ENCODE measurements at regions not wholly inside any gene's neighbourhood (a gene's known extent, or its start where the extent isn't known, plus 50 kb on each side); places are given as distances from the start of the nearest gene placed in this dataset.

DNA sequence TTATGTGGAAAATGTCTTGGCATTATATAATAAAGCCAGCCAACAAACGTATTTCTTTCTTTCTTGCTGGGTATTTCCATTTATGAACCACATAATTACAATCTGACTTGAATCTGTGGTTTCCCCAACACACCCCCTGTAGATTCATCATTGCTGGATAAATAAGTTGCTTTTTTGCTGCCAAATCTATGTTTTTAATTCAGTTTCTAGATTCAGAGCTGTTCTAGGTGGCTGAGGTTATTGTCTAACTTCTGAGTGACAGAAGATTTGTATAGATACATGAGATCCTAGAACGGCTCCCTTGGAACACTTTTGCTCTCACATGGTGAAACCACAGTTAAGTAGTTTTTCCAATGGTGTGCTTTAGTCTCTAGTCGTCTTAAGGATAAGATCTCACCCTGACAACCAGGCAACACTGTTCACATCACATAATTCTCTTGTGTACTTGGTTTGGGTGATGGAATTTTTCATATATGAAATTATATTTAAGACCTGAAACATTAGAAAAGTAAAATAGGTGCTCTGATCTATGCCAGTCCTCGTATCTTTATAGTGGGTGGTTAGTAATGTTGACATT lies 239.1 kb downstream of the KLF12 start:
- no peak for DNase-seq (ENCODE audit: low spot score)

DNA sequence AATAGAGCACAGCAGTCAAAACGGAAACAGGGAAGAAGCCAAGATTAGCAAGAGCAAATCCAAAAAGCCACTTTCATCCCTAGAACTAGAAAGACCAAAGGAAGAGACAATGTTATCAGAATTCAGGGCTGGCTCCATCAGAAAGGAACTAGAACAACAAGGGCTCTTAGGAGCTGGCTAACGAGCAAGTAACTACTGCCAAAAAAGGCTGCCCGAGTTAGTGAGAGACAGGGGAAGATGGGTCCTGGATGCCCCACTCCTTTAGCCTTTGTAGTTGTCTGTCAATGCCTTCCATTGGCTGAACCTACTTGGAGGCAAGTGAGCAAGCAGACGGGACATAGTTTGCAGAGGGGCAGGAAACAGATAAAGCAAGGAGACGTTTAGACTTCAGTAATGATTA lies 240.4 kb downstream of the KLF12 start:
- DNase-seq (ENCODE audit: low spot score): no peak

DNA sequence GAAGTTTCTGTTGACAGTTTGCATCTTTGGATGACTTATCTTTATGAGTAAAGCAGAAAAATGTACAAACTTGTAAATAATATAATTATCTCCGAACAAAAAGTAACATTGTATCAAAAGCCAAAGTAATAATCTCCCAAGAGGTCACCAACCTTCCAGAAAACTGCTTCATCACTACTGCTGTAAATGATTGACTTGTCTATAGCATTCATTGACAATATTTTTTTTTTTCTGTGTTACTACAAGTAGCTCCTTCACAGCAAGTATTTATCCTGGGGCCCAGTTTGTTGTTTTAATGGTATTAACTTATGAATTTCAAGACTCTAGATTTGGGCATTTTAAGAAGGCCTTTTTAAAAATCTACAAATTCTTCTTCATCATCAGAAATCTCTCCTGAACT lies 242.4 kb downstream of the KLF12 start:
- no peak for DNase-seq (ENCODE audit: low spot score)

DNA sequence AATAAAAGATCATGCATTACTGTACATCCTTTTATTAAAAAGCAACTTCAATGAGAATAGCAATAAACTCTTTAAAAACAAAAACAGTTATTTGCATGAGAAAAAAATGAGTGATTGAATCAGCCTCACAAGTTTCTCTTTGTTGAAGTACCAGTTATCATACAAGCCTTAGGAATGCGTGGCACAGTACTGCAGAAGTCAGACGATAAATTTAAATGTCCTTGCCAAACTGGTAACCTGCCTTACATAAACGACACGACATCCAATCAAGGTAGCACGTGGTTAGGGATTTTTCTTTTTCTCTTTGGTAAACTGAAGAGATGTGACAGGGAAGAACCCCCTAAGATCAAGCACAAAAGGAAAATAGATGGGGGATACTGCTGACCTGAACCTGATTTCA lies 251.0 kb downstream of the KLF12 start:
- no peak for DNase-seq (ENCODE audit: low spot score)

DNA sequence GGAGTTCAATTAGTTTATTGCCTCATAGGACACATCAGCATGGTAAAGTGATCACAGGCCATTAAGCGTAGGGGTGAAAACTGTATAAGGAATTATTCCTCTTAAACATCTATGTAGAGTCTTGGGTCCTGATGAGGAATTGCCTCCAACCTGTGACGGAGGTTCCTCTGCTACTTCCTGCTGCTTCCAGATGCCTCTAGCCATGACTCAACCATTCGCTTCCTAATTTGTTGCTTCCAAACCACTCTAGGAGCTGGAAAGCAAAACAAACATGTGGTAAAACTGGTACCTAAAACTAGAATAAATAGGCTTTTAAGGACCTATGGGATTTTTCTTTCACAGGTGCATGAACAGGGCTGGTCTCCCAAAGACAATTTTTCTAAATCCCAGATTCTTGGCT lies 253.8 kb downstream of the KLF12 start:
- DNase-seq (ENCODE audit: low spot score): no peak

DNA sequence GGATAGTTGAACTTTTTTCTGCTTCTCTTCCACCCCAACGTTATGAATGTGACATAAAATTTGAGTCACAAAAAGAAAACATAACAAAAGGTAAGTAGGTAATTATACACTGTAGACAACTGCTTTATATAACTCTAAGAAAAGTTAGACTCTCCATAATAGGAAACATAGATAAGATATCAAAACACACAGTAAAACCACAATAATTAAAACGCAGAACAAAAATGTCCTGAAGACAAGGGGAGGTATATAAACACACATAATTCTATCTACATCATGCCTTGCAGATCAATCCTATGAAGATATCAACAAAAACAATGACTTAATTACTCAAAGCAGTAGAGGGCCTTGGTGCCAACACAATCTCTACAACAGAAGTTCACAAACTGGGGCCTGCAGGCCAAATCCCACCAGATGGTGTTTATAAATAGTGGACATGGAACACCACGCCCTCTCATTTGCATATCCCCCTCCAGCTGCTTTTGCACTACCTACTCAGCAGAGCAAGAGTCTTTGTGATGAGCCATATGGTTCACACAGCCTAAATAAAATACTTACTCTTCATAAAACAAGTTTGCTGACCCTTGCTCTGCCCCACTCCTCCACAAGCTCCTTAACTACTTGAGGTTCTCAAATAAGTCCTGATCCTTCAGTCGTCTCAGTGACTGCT lies 254.7 kb downstream of the KLF12 start:
- DNase-seq (ENCODE audit: low spot score): no peak

DNA sequence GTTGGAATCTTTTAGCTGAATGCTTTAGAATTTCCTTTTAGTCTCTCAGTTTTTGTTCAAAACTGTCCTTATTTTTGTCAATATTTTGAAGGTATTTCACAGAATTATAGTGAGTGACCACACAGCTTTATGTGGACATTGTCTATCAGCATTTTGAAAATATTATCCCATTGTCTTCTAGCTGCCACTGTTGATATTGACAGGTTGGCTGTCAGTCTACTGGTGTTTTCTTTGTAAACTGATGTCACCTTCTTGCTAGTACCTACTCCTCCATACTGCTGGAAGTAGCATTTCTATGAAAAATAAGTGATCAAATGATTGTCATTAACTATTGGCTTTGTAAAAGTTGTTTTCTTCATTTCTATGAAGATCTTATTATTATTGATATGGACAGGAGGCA lies 256.8 kb downstream of the KLF12 start:
- no peak for DNase-seq (ENCODE audit: low spot score)

DNA sequence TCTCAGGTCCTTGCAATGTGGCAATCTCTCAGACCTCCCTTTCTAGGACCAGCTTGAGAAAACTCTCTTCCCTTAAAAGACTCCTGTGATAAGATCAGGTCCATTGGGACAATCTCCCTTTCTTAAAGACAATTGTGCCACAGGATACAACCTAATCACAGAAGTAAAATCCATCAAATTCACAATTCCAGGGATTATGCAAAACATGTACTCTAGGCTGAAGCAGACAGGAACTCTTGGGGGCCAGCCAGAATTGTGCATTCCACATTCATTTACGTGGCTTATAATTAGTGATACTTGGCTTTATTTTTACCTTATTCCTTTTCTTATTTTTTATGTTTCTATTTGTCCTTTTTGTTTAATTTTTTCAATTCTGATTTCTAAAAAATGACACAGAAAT lies 257.9 kb downstream of the KLF12 start:
- no peak for DNase-seq (ENCODE audit: low spot score)

DNA sequence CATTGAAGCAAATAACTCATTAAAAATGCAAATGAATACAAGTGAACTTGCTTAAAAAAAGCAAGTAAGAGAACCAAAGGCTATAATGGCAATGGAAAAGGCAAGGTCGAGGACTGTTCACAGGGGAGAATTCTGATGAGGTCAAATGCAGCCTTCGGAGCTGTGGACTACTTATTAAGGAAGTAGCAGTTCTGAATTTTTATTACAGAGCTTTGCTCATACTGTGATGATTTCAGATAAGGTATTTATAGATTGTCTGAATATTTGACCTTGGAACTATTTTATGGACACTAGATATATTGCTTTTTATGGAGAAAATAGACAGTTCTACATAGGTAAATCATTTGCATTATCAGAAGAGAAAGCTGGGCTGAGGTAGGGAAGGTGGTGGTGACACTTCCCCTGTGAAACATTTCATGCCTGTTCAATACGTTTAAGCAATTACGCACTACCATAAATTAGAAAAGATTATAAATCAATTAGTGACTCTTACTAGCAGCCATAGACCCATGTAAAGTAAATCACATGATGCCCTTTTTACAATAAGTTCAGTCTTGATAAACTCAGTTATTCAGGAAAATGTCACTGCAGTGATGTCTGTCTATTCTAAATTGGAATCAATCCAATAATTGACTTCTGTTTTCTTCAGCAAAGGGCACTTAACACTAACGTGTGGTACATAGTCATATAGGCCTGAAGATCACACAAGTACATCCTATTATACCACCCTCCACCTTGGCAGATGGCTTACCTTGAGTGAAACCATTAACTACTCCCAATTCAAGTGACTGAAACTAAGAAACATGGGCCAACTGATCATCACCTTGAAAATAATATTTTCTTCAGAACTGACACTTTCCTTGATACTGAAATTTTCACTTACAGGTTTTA lies 260.0 kb downstream of the KLF12 start:
- DNase-seq (ENCODE audit: low spot score): no peak

DNA sequence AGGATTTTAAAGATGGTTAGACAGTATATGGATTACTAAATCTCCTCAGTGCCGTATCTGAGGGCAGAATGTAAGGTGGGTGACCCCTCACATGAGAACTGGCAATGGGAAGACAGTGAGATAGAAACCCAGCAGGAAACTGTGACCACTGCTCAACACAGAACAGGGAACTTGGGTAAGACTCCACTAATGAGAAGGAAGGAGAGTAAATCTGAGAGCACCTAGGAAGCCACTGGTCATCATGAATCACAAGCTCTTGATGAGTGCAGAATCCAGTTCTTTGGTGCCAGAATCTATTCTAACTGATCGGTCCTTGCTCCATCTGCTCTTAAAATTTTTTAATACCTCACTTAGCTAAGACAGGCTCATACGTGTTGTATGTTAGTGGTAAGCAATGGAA lies 261.8 kb downstream of the KLF12 start:
- no peak for DNase-seq (ENCODE audit: low spot score)

DNA sequence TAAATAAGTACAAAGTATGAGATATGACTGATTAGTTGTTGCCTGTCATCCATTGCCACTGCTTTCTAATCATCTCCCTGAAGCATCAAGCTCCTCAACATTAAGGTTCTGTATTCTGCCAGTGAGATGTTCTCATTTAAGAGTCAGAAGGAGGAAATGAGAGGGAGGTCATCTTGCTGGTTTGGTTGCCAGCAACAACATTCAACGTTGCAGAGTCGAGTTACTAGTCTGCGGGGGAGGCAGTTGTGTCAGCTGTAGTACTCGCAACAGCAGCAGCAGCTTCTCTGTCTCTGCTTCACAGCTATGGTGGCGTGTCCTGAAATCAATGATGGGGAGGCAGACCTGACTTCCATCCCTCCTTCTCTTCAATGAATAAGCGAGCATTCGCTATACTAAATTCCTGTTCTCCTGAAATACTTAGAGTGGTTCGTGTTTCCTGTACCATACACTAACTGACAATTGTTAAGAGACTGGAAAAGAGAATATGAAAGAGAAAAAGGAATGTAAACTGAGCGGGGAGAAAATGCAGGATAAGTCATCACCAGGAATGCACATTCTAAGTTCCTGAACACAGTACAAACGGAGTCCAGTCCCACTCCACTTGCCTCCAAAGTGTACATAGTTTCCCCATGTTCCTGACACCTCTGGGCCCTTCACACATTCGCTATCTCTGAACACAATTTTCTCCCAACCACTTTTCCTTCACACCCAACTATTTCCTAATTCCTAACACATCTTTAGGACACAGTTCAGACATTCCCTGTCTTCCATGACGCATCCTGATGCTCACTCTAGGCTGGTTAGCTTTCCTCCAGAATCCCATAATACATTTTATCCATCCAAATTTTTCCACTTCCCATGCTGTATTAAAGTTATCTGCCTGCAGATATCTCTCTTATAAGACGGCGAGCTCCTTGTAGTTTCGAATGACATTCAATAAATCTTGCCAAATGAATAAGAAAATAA lies 263.0 kb downstream of the KLF12 start:
- peak; percentile 20 for DNase-seq (ENCODE audit: low spot score)

DNA sequence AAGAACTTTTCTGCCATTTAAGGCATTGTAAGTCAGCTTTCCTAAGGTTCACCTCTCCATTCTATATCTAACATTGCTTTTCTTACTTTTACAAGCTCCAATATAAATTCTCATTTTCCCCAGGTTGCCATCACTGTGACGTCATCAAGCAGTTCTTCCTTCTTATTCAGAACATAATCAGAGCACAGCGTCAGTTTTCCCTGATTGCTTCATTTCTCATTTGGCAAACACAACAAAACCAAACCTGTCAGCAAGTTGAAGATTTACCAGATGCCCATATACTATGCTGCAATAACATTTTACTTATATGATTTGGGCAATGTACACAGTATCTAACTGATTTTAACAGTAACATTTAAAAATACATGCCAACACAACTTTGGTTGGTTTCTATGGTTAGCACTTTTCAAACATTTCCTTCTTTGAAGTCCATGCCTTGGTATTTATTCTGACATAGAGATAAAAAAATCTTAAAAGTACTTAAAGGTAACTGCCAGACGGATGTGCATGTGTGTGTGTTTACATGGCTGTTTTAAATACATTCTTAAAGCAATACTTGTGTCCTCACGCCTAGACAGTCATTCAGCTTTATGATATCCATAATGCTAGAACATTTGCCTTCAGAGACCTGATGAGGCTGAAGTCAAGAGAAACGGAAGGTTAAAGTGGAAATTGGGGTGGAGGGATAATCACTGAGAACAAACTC lies 264.0 kb downstream of the KLF12 start:
- DNase-seq (ENCODE audit: low spot score): no peak

DNA sequence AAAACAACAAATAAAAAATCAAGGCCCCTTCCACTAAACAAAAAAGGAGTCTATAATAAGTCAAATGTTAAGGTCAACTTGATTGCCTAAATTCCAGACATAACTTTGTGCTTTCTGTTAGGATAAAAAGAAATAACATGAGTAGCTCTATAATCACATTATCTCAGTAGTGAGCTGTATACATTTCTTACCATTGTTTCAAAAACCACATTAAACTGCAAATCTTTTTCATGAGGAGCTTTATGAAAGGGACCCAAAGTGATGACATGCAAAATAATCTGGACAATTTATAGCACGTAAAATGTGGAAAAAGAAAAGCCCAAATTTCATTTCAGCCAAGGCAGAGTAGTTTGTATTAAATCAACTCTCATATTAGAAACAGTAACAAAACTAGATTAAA lies 269.2 kb downstream of the KLF12 start:
- no peak for DNase-seq (ENCODE audit: low spot score)

DNA sequence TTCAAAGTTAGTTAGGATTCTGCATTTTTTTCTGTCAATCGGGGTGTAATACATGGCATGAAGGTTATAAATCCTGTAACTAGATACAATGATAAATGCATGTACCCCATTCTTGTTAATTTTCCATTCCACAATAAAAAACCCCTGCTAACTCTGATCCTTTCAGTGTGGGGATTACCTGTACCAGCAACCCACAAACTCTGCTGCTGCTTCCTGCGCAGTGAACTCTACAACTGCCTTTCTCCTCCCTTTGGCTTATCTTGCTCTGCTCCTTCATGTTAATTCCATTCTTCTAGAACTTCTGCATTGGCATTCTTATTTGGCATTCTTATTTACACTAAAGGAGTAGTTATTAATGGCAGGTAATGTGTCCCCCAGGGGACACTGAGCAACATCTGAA lies 273.1 kb downstream of the KLF12 start:
- no peak for DNase-seq (ENCODE audit: low spot score)

DNA sequence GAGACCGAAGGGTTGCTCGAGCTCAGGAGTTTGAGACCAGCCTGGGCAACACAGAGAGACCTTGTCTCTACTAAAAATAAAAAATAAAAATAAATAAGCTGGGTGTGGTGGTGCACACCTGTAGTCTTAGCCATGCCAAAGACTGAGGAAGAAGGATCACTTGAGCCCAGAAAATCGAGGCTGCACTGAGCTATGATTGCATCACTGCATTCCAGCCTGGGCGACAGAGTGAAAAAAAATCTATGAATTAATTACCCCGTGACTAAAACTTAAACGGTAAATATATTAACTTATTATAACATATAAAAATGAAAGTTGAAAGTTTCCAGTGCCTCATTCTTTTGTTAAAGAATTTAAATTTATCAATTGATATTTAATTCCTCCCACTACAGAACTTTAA lies 273.7 kb downstream of the KLF12 start:
- DNase-seq (ENCODE audit: low spot score): no peak

DNA sequence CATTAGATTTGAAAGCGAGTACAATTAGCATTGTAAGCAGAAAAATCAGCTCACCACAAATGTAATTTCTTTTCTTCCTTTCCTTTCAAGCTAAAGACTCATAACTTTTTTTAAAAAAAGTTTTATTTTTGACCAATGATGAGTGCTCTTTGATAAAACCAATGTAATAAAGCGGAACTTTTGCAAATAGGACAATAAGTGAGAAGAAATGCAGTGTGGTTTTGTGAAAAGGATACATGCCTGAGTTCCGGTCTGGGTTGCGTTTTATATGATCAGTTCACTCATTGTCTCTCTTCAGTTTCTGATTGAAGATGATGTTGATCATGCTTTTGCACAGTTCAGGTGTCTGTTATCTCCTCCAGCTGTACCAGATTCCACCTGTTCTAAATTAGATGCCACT lies 274.4 kb downstream of the KLF12 start:
- no peak for DNase-seq (ENCODE audit: low spot score)

DNA sequence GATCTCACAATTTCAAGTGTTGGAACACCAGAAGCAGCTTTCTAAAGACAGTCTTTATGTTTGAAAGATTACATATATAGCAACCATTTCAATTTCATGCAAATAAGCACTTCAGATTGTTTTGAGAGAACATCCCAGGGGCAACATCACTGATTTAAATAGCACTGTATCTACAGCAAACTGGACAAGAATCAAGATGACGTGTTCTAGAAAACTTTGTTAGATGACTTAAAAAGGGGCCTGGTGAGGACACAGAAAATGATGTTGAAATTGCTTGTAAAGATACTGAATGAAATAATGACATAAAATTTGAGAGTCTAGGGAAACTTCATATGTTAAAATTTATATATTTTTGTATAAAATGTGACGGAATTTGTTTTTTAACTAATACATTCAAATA lies 277.1 kb downstream of the KLF12 start:
- no peak for DNase-seq (ENCODE audit: low spot score)

DNA sequence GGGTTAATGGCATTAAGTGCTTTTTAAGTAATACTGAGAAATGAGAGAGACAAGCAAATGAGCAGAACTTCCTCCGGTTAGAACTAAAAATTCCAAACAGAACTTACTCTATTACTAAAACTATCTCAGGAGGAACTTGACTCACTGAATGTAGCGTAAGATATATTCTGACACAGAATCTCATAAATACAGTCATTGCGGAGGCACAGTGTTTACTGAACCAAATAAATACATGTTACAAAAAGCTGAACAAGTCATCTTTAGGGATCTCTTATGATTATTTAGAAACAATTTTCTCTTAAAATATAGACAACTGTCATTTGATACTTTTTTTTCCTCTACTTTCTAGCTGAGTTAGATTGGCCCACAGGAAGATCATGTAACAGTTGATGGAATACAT lies 283.1 kb downstream of the KLF12 start:
- no peak for DNase-seq (ENCODE audit: low spot score)

DNA sequence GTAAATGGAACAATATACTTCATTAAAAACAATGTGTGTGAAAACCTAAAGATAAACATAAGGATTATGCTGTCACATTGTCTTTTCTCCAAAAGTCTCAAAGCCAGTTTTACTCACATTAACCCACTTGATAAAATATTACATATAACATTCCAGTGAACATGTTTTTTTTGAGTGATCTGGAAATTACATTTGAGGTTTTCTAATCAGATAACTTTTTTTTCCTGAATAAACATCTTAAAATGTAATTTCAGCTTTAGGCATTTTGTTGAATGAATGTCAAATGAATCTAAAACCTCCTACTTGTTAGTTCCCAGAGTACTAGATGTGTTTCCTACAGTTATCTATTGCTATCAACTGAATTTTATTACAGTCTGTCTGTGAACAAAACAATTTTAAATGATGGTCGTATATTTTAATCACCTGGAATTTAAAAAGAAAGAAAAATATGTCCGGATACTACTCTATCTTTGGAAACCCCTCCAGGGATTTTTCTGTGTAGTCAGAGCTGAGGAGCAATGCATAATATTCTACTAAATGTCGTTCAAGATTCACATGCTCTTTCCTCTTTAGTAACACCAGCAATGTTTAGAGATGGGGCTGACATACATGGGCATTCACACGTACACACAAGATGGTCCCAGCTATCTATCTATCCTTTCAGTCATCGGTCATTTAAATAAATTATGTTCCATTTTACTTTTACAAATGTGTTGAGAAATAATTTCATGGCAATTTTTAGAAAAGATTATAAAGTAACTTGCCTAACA lies 283.9 kb downstream of the KLF12 start:
- DNase-seq (ENCODE audit: low spot score): no peak

DNA sequence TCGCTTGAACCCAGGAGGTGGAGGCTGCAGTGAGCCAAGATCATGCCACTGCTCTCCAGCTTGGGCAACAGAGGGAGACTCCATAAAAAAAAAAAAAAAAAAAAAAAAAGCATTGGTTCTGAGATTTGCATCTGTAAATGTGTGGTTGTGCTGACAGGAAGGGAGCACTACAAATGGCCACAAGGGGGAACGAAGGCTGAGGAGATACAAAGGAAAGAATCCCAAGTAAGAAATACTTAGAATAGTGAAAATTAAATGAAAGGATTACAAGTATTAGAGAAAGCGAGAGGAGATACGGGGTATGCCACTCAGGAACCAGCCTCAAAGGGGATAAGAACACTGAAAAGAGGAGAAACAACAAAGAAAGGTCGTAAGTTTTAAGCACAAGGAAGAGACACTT lies 284.9 kb downstream of the KLF12 start:
- DNase-seq (ENCODE audit: low spot score): peak; percentile 61

DNA sequence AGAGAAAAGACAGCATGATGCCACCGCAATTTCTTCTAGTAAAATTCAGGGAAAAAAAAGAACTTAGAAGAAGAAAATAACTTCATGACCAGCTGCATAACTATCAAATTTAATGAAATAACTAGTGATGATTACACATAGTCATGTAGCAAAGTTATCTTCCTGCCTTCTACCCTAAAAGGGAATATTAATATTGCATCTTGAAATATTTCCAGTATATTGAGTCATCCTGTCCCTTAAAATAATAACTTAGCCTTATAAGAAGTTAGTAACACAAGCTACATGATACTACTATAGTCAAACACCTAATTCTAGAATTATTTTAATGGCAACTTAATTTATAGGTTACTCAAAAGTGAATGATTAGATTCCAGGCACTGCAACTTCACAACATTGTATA lies 289.2 kb downstream of the KLF12 start:
- no peak for DNase-seq (ENCODE audit: low spot score)
